KMS-11 (cell line): ENCODE measurements at regions not wholly inside any gene's neighbourhood (a gene's known extent, or its start where the extent isn't known, plus 50 kb on each side); places are given as distances from the start of the nearest gene placed in this dataset.

ENCODE experiments used
- H2AFZ ChIP-seq: fragments of 200-600 bp; sonication (generic); 2 replicates; pipeline ENCODE4 v1.6.1; 2016; ENCODE audit warnings: antibody characterized with exemption, mixed run types, low read depth
- H3K27ac ChIP-seq: fragments of 200-600 bp; sonication (generic); 2 replicates; pipeline ENCODE4 v1.6.1; 2016; ENCODE audit warnings: mild to moderate bottlenecking, mixed run types
- H3K27me3 ChIP-seq: fragments of 200-600 bp; sonication (generic); 2 replicates; pipeline ENCODE4 v1.6.1; 2017; ENCODE audit warnings: mild to moderate bottlenecking, low read depth, mixed run types, moderate library complexity; ENCODE audit not compliant: insufficient read depth
- H3K36me3 ChIP-seq: fragments of 200-600 bp; sonication (generic); 2 replicates; pipeline ENCODE4 v1.6.1; 2017; ENCODE audit warnings: mild to moderate bottlenecking, mixed run types; ENCODE audit not compliant: insufficient read depth
- H3K4me1 ChIP-seq: fragments of 200-600 bp; sonication (generic); 2 replicates; pipeline ENCODE4 v1.6.1; 2016; ENCODE audit warnings: mild to moderate bottlenecking, low read depth, mixed run types; ENCODE audit not compliant: poor library complexity, severe bottlenecking
- H3K4me2 ChIP-seq: fragments of 200-600 bp; sonication (generic); 2 replicates; pipeline ENCODE4 v1.7.0; 2016; ENCODE audit warnings: mild to moderate bottlenecking, mixed run types
- H3K4me3 ChIP-seq: fragments of 200-600 bp; sonication (generic); IDR thresholded peaks from 2 replicates; pipeline ENCODE4 v1.6.1; 2017; ENCODE audit warnings: low read depth, low read length, mixed read lengths; ENCODE audit not compliant: insufficient read depth
- H3K79me2 ChIP-seq: fragments of 200-600 bp; sonication (generic); 2 replicates; pipeline ENCODE4 v1.6.1; 2016; ENCODE audit warnings: low read depth, mixed run types; ENCODE audit not compliant: insufficient read depth
- H3K9ac ChIP-seq: fragments of 200-600 bp; sonication (generic); 2 replicates; pipeline ENCODE4 v1.6.1; 2016; ENCODE audit warnings: mild to moderate bottlenecking, mixed run types
- H4K20me1 ChIP-seq: fragments of 200-600 bp; sonication (generic); 2 replicates; pipeline ENCODE4 v1.6.1; 2016; ENCODE audit warnings: mild to moderate bottlenecking, mixed run types; ENCODE audit not compliant: insufficient read depth
- CTCF ChIP-seq: fragments of 200-600 bp; sonication (generic); conservative IDR thresholded peaks from 2 replicates; pipeline ENCODE4 v1.6.1; 2017; ENCODE audit warnings: low read depth, mild to moderate bottlenecking, antibody characterized with exemption, low read length, moderate library complexity, mixed read lengths

GRCh38 chr2:144126302-144126701 is 393.6 kb downstream of the ZEB2 start:
- no peaks in the 10 kb centered on the region for H3K4me1 ChIP-seq
- H3K27me3 ChIP-seq, result no peaks in the 10 kb centered on the region
- no peak overlapping the region for H3K27ac ChIP-seq
- no peaks in the 10 kb centered on the region for H3K36me3 ChIP-seq
- no peak for TF ChIP-seq CTCF
- no peak overlapping the region for H2AFZ ChIP-seq
- H3K9ac ChIP-seq, result no peak overlapping the region
- H4K20me1 ChIP-seq, result no peaks in the 10 kb centered on the region
- no peak overlapping the region for H3K4me3 ChIP-seq
- no peak overlapping the region for H3K4me2 ChIP-seq
- H3K79me2 ChIP-seq, result no peaks in the 10 kb centered on the region

- TF ChIP-seq CTCF, result no peak
- H3K79me2 ChIP-seq, result no peaks in the 10 kb centered on the region
- no peak overlapping the region for H3K4me2 ChIP-seq
- H3K9ac ChIP-seq, result no peak overlapping the region
- no peaks in the 10 kb centered on the region for H4K20me1 ChIP-seq
- no peaks in the 10 kb centered on the region for H3K36me3 ChIP-seq
- no peaks in the 10 kb centered on the region for H3K27me3 ChIP-seq
- no peaks in the 10 kb centered on the region for H3K4me1 ChIP-seq
- no peak overlapping the region for H3K4me3 ChIP-seq
- H3K27ac ChIP-seq, result no peak overlapping the region
- H2AFZ ChIP-seq, result no peak overlapping the region
Measured at GRCh38 chr2:144125751-144126150, 394.2 kb downstream of the ZEB2 start.

- no peak overlapping the region for H3K4me3 ChIP-seq
- no peaks in the 10 kb centered on the region for H3K4me1 ChIP-seq
- no peak overlapping the region for H2AFZ ChIP-seq
- no peaks in the 10 kb centered on the region for H3K79me2 ChIP-seq
- H3K27ac ChIP-seq, result no peak overlapping the region
- no peaks in the 10 kb centered on the region for H3K27me3 ChIP-seq
- H3K36me3 ChIP-seq, result no peaks in the 10 kb centered on the region
- no peaks in the 10 kb centered on the region for H4K20me1 ChIP-seq
- H3K9ac ChIP-seq, result no peak overlapping the region
- TF ChIP-seq CTCF, result no peak
- no peak overlapping the region for H3K4me2 ChIP-seq
Measured at GRCh38 chr2:144124882-144125281, 395.0 kb downstream of the ZEB2 start.

GRCh38 chr2:144120487-144120886 is 399.4 kb downstream of the ZEB2 start:
- H3K4me1 ChIP-seq, result no peaks in the 10 kb centered on the region
- no peaks in the 10 kb centered on the region for H3K36me3 ChIP-seq
- H3K4me3 ChIP-seq, result no peak overlapping the region
- TF ChIP-seq CTCF, result no peak
- no peaks in the 10 kb centered on the region for H3K27me3 ChIP-seq
- no peak overlapping the region for H3K27ac ChIP-seq
- H3K9ac ChIP-seq, result no peak overlapping the region
- no peaks in the 10 kb centered on the region for H3K79me2 ChIP-seq
- H3K4me2 ChIP-seq, result no peak overlapping the region
- no peaks in the 10 kb centered on the region for H4K20me1 ChIP-seq
- no peak overlapping the region for H2AFZ ChIP-seq

GRCh38 chr2:144117086-144117485 is 402.8 kb downstream of the ZEB2 start:
- H3K4me1 ChIP-seq, result no peaks in the 10 kb centered on the region
- H2AFZ ChIP-seq, result no peak overlapping the region
- no peak overlapping the region for H3K4me2 ChIP-seq
- H3K27ac ChIP-seq, result no peak overlapping the region
- no peaks in the 10 kb centered on the region for H3K36me3 ChIP-seq
- no peak for TF ChIP-seq CTCF
- no peak overlapping the region for H3K9ac ChIP-seq
- no peak overlapping the region for H3K4me3 ChIP-seq
- no peaks in the 10 kb centered on the region for H3K79me2 ChIP-seq
- H4K20me1 ChIP-seq, result no peaks in the 10 kb centered on the region
- no peaks in the 10 kb centered on the region for H3K27me3 ChIP-seq
